ENCODE measurements at regions not wholly inside any gene's neighbourhood (a gene's known extent, or its start where the extent isn't known, plus 50 kb on each side); places are given as distances from the start of the nearest gene placed in this dataset.
"Not testable (repeated sequence)": the region's sequence is repeated elsewhere in the genome, so short reads cannot be mapped to it uniquely, and the experiment has no call there.

DNA sequence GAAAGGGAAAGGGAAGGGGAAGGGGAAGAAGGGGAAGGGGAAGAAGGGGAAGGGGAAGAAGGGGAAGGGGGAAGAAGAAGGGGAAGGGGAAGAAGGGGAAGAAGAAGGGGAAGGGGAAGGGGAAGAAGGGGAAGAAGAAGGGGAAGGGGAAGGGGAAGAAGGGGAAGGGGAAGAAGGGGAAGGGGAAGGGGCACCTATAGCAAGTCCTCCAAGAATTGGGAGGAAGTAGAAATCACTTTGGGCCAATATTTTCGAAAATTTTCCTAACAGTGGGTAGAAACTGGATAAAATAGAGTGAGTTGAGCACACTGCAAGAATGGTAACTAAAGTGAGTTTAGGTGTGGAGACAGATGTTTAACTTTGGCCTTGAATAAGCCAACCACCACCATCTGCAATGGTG lies 915.3 kb downstream of the DNAH5 start:
- no peak for DNase-seq

DNA sequence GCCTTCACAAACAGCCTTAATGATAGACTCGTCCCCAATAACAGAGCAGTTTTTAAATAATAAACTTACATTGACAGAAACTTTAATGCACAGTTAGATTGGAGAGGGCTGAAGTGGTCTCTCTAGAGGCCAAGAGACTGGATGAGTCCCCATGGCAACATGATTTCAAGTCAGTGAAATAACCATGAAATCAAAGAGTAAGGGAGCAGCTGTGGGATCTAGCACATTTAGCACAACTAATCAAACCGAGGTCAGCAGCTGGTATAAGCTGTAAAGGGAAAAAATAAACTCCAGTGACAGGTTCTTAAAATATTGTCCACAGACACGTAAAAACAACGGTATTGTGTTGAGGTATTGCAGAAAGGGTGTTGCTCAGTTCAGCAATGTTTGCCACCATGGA lies 916.6 kb downstream of the DNAH5 start:
- DNase-seq, result no peak

DNA sequence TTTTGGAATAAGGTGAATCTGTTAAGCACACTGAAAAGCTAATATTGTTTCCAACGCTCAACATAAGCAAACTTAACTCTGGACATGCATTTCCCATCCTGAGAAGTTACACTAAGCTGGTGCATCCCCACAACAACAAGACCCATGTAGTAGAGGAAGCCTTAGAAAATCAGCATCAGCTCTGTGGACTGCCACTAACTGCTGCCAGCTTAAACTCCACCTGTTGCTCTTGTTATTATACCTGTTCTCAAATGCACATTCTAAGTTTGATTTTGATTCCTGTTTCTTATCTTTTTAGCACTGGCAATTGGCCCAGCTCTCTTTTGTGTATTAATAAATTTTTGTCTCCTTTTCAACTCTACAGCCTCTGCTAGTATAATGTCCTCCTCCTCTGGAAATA lies 924.8 kb downstream of the DNAH5 start:
- DNase-seq, result no peak

DNA sequence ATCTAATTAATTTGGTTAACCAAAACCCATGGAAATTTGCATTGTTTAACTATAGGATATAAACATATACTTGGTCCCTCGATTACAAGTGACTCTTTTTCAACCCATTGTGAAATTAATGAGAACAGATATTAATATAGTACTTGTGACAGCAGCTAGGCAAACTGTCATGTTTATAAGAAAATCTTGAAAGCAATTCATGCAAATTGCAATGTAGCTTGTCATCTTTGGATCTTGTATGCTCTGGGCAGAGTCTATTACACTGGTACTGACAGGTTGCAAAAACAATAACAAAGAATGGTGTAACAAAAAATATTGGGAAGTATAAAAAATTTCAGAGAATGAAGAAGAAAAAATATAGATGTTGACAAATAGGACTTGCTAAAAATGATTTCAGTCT lies 941.0 kb downstream of the DNAH5 start:
- DNase-seq, result no peak

DNA sequence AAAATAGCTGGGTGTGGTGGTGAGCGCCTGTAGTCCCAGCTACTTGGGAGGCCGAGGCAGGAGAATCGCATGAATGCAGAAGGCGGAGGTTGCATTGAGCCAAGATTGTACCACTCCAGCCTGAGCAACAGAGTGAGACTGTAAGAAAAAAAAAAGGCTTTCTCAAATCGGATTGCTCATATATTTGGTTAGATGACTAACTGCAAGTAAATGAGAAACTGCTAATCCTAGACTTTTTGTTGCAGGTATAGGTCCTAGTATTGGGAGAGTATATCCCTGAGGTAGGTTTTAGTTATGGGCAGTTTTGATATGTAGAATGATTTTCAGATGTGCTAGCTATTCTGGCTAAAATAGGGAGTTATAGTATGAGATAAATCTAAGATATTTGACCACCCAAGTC lies 944.8 kb downstream of the DNAH5 start:
- no peak for DNase-seq

DNA sequence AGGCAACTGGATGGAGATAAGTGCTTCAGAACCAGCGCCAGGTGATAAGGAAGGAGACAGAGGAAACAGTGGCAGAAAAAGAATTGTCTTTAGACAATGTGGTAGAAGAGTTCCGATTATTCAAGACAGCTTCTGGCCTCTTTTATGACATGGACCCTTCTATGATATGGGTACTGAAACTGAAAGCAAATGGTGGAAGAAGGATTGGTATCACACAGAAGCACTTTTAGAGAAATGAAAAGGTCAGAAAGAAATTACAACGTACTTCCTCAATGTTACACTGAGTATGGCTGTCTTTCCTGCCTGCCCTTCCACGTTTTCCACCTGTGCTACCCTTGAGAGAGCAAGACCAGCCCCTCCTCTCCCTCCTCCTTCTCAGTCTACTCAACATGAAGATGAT lies 959.3 kb downstream of the DNAH5 start:
- no peak for DNase-seq

DNA sequence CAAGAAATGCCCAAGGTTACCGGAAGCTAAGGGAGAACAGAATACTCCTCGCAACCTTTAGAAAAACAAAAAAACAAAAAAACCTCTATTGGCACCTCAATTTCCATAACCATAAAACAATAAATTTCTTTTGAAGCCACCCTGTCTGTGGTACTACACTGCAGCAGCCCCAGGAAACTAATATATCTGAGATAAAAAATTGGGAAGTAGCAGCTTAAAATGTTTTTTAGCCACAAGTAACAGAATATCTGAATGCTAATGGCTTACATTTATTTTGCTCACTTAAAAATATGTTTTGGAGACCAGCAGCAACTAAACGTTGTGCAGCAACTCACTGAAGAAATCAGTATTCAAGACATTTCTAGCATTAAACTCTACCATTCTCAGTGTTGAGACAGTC lies 969.6 kb downstream of the DNAH5 start:
- no peak for DNase-seq

DNA sequence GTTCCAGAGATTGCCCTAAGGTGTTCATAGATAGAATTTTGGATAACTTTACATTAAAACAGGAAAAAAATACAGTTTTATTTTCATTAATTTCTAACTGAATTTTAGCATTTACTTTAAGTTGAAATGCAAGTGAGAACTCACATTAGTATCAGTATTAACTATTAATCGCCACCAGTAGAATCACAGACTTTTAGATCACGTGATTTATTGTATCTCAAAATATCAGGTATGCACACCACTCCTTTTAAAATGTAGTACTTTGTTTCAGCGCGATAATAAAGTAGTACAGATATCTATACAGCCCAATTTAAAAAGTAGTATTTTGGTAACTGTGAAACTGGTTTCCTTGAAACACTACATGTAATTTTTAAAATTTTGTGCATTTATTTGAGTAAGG lies 978.7 kb downstream of the DNAH5 start:
- DNase-seq, result no peak

DNA sequence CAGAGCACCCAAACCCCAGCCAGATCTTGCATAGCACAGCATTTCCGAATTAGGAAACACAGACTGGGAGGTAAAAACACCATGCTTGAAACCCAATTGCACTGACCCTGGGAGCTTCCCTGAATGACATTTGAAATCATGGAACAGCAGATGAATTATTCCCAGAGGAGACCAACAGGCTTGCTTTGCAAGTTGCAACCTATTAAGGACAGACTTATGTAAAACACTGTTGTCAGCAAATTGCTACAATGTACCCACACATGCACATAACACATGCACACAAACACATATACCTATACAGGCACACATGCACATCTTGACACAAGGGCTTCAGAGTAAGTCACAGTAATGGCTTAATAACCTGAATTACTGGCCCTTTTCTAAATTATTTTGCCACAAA lies 984.8 kb downstream of the DNAH5 start:
- no peak for DNase-seq

DNA sequence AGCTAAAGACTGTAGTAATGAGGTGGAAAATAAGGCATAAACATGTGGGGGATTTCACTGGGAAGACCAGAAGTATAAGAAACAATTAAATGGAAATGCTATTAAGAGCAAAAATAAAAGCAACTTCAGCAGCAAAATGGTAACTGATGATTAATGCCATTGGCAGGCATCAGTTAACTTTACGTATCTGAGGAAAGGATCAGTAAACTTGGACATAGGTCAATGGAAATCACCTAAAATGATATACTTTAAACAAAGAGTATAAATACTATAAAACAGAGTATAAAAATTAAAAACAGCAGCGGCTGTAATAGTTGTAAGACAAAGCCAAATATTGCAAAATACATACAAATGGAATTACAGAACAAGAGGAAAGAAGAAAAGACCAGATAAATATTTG lies 992.1 kb downstream of the DNAH5 start:
- no peak for DNase-seq

DNA sequence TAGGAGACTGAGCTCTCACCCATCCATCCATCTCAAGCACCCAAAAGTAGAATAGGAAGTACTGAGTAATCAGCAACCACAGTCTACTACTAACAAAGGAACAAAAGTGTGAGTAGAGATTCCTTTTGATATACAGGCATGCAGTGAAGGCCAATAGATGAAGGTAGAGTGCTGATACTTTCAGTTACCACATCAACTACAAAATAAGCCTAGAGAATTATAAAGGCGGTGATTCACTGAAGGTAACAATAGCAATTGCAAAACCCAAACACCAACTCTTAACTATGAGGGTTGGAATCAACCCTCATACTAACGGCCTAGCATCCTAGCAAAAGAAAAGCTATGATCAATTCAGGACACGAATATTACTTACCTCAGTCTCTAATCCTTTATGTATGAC lies 992.6 kb downstream of the DNAH5 start:
- no peak for DNase-seq

DNA sequence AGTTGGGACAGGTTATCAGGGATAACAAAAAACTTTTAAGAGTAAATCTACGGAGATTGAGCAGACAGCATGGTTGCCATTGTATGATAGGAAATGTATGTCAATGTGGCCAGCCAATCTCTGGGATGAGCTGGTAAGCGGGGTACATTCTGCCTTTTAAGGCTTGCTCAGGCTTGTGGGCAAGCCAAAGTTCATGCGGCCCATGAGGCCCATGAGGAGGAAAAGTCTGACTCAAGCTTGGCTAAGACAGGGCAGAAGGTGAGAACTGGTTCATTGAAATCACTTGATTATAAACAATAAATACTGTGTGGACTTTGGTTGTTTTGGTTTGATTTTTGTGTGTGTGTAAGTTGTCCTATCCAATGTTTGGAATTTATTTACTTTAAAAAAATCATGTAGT lies 997.1 kb downstream of the DNAH5 start:
- no peak for DNase-seq

DNA sequence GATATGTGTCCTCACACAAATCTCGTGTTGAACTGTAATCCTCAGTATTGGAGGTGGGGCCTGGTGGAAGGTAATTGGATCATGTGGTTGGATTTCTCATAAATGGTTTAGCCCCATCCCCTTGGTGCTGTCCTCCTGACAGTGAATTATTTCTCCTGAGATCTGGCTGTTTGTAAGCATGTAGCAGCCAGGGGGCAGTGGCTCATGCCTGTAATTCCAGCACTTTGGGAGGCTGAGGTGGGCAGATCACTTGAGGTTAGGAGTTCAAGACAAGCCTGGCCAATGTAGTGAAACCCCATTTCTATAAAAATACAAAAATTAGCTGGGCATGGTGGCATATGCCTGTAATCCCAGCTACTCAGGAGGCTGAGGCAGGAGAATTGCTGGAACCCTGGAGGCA lies 999.0 kb downstream of the DNAH5 start:
- DNase-seq, result not testable (repeated sequence)

DNA sequence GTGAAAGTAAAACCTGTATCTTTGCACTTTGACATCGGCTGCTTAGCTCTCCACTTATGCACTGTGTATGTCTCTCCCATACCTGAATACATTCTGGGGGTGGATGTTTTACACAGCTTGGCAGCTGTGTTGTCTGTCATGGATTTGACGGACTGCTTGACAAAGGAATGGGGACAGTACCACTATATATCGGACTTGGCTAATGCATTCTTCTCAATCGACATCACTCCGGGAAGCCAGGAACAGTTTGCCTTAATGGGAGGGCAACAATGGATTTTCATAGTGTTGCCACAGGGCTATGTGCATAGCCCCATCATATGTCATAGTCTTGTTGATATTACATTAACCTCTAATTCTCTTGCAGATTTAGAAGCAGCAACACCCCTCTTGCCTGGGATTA lies 1008.3 kb downstream of the DNAH5 start:
- no peak for DNase-seq

DNA sequence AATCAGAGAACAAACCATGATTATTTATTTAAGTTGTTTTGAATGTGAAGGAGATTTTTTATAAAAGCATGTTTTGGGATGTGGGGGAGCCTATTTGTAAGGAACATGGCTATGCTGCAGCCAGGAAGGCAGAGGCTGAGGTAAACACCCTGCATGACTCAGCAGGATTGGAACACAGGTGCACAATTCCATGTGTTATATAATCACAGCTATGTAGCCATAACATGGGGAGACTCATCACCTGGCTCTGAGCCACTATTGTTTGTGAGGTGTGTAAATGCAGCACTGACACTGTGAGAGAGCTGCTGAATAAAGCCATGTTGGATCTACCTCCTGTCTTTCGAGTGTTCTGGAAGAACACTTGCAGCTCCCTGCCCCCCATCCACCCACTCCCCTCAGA lies 1009.8 kb downstream of the DNAH5 start:
- DNase-seq, result no peak

DNA sequence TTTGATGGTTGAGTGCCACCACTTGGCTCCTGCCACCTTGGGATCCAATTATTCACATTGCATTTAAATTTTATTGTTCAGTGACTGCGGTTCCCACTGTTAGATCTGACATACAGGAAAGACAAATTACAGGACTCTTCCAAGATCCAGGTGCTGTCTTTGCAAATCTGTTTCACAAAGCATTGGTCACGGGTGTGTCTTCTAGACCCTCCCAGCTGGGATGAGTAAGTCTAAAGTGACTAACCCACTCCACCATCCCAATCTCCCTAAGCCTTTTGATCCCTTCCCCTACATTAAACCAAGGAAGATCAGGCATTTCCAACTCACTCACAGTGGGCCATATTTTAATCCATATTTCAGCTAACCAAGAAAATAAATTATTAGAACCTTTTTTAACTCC lies 1016.3 kb upstream of the CTNND2 start:
- no peak for DNase-seq

DNA sequence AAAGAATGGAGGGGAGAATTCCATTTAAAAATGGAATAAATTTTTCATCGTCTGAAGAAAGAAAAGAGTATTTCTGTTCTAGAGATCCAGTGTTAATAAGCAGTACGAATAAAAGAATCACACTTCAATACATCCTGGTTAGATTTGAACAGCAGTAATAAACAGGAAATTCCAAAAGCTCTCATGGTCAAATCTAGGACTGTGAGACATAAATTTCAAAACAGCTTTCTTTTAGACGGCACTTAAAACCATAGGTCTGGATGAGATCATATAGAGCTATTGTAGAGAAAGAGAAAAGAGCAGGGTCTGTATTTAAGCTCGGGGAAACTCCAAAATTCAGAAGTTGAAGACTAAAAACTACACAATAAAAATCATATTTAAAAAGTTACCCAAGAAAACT lies 1006.9 kb upstream of the CTNND2 start:
- DNase-seq, result no peak

DNA sequence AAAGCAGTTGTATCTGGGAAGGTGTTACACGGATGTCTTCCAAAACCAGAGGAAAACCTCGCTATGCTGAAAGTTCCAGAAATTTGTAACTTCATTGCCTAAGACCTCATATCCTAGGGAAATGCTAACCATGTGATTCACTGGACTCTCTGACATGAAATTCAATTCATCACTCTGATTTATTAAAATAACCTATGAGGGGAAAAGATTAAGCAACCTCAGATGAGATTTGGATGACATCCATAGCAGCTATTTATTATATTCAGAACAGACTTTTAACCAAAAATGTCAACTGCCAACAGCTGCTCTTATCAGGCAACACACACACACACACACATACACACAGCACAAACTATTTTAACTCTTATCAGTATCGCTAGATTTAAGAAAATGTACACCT lies 1006.4 kb upstream of the CTNND2 start:
- DNase-seq, result no peak

DNA sequence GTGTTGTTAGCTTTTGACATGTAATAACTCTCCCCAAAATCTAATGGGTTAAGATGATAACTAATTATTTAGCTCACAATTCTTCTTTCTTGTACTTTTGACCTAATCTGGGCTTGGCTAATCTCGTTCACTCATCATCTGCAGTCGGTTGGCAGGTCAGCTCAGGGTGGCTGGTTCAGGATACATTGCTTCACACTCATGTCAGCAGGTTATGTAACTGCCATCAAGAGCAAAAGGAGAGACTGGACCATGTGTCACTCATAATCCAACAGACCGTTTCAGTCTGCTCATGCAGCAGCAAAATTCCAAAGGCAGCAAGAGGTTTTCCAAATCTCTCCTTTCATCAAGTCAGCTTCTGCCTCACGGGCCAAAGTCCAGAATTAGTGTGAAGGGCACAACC lies 998.4 kb upstream of the CTNND2 start:
- DNase-seq, result no peak

DNA sequence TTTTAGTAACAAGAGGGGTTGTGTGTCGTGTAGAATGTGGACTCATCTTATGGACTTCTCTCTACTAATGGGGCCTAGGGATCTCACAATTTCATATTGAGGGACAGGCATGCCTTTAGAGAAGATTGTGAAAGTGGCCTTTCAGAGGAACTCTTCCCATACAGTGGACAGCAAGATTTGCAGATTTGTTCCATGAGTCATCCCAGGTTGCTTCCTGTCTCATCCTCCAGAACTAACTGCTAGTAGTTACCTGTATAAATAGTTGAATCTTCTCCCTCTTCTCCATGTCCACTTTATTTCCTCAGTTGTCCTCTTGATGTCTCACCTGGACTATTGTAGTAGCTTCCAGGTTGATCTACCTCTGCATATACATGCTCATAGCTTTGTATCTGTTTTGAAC lies 997.5 kb upstream of the CTNND2 start:
- DNase-seq, result no peak

DNA sequence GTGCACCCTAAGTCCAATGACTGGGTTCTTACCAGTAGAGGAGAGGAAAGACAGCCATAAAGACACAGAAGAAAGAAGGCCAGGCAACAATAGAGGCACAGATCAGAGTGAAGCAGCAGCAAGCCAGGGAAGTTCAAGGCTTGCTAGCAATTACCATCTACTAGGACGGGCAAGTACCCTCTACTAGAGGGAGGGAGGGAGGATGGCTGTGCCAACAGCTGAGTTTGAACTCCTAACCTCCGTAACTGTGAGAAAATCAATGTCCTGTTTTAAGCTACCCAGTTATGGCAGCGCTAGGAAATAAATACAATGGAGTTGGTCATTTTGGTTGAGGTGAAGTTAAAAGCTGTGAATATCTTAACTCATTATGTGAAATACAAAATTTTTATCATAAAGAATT lies 991.8 kb upstream of the CTNND2 start:
- no peak for DNase-seq

DNA sequence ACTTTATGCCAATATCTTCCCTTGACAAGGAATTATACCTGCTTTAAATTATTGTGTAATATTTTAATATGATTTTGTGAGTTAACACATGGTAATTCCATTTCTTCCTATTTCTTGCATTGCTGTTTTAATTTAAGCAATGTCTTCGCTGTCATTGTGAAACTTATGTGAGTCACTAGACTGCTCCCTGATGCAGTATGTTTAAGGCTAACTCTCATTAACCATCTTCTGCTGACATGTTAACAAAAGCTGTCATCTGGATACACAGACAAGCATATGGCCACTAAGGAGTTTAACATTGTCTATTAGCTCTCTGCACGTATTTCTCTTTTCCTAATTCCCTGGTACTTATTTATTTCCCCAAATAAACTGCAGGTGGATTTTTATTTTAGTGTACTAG lies 980.8 kb upstream of the CTNND2 start:
- no peak for DNase-seq

DNA sequence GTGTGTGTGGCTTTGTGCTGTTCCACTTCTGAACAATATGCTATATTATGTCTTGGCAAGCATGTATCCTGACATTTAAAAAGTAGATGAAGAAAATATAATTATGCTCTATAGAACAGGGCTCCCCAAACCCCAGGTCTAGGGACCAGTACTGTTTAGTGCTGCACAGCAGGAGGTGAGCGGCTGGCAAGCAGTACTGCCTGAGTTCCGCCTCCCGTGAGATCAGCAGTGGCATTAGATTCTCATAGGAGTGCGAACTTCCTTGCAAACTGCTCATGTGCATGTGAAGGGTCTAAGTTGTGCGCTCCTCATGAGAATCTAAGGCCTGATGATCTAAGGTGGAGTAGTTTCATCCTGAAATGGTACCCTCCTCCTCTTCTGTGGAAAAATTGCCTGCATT lies 979.1 kb upstream of the CTNND2 start:
- no peak for DNase-seq

DNA sequence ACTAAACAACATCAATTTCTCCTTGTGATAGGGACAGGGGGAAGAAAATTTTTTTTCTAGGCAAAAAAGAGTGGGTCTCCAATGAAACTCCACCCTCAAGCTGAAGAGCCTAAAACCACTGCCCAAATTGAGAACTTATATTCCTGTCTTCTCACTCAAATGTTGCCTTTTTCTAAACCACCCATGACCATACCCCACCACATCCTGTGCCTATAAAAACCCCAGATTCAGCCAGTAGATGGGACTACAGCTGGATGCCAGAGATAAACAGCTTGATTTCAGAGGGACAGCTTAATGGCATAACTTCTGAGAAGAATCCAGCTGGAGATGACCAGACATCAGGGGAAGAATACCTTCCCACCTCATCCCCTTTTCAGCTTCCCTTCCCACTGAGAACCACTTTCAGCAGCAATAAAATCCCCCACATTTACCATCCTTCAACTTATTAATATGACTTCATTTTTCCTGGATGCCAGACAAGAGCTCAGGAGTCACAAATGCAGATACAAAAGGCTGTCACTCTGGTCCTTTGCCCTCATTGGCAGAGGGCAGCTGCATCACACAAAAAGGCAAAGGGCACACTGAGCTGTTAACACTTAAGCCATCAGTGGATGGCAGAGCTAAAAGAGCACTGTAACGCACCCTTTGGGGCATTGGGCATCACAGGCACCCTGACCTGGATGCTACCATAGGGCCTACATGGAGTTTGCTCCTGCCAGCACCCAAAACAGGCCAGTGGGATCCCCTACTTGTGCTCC lies 972.5 kb upstream of the CTNND2 start:
- DNase-seq, result no peak

DNA sequence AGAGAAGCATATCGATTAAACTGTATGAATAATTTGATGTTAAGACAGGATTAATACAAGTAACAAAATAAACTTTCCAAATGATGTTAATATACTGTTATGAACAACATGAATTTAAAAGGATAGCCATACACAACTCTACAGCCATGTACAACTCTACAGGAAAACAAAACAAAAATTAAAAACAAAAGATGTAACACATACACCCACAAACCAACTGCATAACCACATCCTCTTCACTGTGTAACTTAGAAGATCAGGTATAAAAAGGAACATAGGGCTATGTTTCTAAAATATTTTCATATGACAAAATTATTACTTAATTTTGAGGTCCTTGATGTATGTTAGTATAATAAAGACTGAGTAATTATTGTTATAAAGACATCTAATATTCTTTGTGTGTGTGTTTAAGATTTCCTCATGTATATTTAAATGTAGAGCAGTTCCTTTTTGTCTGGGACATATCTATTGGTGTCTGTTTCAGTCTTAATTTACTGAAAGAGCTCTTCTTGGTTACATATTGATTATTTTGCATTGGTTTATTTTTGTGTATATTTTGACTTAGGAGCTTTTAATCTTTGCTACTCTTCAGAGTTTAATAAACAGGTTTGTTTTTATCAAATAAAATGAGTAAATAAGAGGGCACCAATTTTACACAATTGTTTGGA lies 966.8 kb upstream of the CTNND2 start:
- DNase-seq, result no peak
